Tibial artery (tissue), 4 donors: ENCODE measurements at regions not wholly inside any gene's neighbourhood (a gene's known extent, or its start where the extent isn't known, plus 50 kb on each side); places are given as distances from the start of the nearest gene placed in this dataset.
"Not testable (repeated sequence)": the region's sequence is repeated elsewhere in the genome, so short reads cannot be mapped to it uniquely, and the experiment has no call there.

Experiments
- DNase-seq, 2 donors: peaks; one replicate each; pipeline ENCODE4 v3.0.0-alpha.2; 2019
- H3K27ac ChIP-seq, 2 donors: fragments of 200-600 bp; sonication (generic) in 1 of 2; 1 replicate in 1 of 2; 2 replicates in 1 of 2; pipeline ENCODE4 v1.5.1; 2018 to 2019; ENCODE audit warnings: mild to moderate bottlenecking in 1 of 2
- H3K27me3 ChIP-seq, 2 donors: fragments of 200-600 bp; sonication (generic) in 1 of 2; one replicate each; pipeline versions ENCODE4 v1.5.1 to v1.6.0; 2016 to 2019
- H3K36me3 ChIP-seq, 3 donors: fragments of 200-600 bp; sonication (generic) in 2 of 3; one replicate each; pipeline ENCODE4 v1.5.1; 2016 to 2019; ENCODE audit warnings: mild to moderate bottlenecking in 2 of 3
- H3K4me1 ChIP-seq, 4 donors: fragments of 200-600 bp; sonication (generic) in 2 of 4; 1 replicate in 3 of 4; 2 replicates in 1 of 4; pipeline ENCODE4 v1.5.1; 2016 to 2019
- H3K4me3 ChIP-seq, 2 donors: fragments of 200-600 bp; sonication (generic) in 1 of 2; 1 replicate in 1 of 2; 2 replicates in 1 of 2; pipeline ENCODE4 v1.5.1; 2018 to 2019; ENCODE audit warnings: mild to moderate bottlenecking in 2 of 2
- H3K9me3 ChIP-seq, 3 donors: fragments of 200-600 bp; sonication (generic) in 1 of 3; one replicate each; pipeline ENCODE4 v1.5.1; 2016 to 2019
- CTCF ChIP-seq, 2 experiments: fragments of 200-600 bp in 1 of 2; fragments of 450-650 bp in 1 of 2; IDR thresholded peaks; one replicate each; pipeline ENCODE4 v1.5.1; 2017 to 2019; ENCODE audit warnings: antibody characterized with exemption in 2 of 2, mild to moderate bottlenecking in 1 of 2, moderate library complexity in 1 of 2
- intact Hi-C: fragments of 100-400 bp; cut with DNase I; formaldehyde crosslinking; loops from one replicate; pipeline ENCODE4 v1.15.0; 2023; ENCODE audit warnings: low total_unique reads

DNA sequence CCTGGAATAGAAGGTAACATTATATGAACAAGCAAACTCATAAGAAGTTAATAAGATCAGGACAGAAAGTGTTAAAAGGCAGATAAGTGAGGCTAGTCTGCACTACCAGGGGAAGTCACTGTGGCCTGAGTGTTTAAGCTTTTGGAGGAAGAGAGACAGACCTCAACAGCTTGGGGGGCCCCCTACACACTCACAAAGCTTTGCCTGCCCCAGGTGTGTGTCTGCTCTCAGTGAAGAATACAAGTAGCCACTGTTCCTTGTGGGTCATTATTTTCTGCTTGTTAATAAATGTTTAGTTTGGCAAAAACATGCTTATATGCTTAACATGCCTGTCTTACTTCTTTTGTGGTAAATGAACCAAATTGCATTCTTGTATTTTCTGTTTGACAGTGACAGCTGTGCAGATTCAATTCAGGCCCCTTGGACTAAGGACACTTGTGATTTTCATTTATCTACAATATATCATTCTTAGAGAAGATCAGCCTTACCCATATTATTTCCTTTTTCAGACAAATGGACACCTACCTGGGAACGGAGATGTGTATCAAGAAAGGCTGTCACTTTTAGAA lies 50.7 kb upstream of the C12orf71 start:
- intact Hi-C loops, result no loop called here
- Histone ChIP-seq H3K27ac (no peak overlapping the region), H3K4me1 (no peaks in the 10 kb centered on the region), H3K9me3 (no peaks in the 10 kb centered on the region), H3K36me3 (no peaks in the 10 kb centered on the region), H3K4me3 (no peak overlapping the region), H3K27me3 (no peaks in the 10 kb centered on the region)
- TF ChIP-seq CTCF (IDR thresholded peaks at IDR 0.05), result no peak
- no peak for DNase-seq

DNA sequence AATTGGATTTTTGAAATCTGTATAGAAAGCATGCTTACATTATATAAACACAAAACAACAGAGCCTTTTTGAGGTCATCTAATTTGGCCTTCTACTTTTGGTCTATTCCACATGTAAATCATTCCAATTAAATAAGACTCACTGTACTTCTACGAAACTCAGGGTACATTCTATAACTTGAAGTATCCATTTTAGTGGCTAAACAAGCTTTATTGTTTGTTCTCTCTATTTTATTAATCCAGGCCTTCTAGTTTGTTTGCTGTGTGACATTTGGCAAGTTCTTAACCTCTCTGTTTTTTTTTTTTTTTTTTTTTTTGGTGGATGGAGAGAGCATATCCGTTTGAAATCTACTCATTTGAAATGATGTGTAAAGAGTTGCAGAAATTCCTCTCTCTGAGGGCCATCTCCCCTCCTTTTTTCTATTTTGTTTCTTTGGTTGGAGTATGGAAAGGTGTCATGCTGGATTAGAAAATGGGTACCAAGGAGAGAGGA lies 58.1 kb upstream of the C12orf71 start:
- peaks cover 0 to 21% (median 2%) of the 10 kb centered on the region in 4 donors for H3K4me1 ChIP-seq
- DNase-seq, result no peak
- H3K9me3 ChIP-seq, result no peaks in the 10 kb centered on the region
- no peaks in the 10 kb centered on the region for H3K27me3 ChIP-seq
- H3K27ac ChIP-seq, result no peak overlapping the region
- H3K36me3 ChIP-seq, result no peaks in the 10 kb centered on the region
- no peak for TF ChIP-seq CTCF (IDR thresholded peaks at IDR 0.05)
- intact Hi-C loops, result no loop called here
- no peak overlapping the region for H3K4me3 ChIP-seq

- peaks cover 0 to 30% (median 2%) of the 10 kb centered on the region in 4 donors for H3K4me1 ChIP-seq
- peak overlapping the region; percentile 5 to 42 for H3K27ac ChIP-seq
- intact Hi-C loops, result no loop called here
- H3K4me3 ChIP-seq, result no peak overlapping the region
- no peaks in the 10 kb centered on the region for H3K9me3 ChIP-seq
- TF ChIP-seq CTCF (IDR thresholded peaks at IDR 0.05), result peak; percentile 78
- no peaks in the 10 kb centered on the region for H3K36me3 ChIP-seq
- no peaks in the 10 kb centered on the region for H3K27me3 ChIP-seq
- DNase-seq, result peak; percentile 68 to 78
These were observed 59.8 kb upstream of the C12orf71 start for GRCh38 chr12:27142101-27142721.

DNA sequence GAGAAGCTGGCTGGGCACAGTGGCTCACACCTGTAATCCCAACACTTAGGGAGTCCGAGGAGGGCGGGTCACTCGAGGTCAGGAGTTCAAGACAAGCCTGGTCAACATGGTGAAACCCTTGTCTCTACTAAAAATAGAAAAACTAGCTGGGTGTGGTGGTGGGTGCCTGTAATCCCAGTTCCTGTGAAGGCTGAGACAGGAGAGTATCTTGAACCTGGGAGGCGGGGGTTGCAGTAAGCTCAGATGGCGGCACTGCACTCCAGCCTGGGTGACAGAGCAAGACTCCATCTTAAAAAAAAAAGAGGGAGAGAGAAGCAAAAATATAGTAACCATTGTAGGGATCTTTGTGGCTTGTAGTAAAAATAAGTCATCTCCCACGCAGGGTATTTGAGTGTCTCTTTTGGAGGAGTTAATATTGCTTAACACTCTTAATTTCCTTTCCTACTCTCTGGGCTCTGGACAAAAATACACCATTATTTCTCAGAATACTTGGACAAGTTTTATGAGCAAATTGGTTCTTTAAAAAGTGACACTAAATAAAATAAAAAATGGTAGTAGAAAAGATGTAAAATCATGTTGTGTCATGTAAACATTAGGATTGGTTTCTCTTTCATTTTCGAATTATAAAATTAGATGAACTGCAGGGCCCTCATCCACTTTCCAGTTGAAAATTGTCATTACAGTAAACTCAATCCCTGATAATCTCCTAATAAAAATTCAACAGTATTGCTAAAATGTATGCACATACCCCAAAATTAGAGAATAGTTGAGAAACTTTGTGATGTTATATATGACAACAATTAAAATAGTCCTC lies 61.1 kb upstream of the C12orf71 start:
- no peaks in the 10 kb centered on the region for H3K27me3 ChIP-seq
- no peaks in the 10 kb centered on the region for H3K9me3 ChIP-seq
- H3K36me3 ChIP-seq, result no peaks in the 10 kb centered on the region
- peaks cover 0 to 30% (median 2%) of the 10 kb centered on the region in 4 donors for H3K4me1 ChIP-seq
- H3K4me3 ChIP-seq, result no peak overlapping the region
- TF ChIP-seq CTCF (IDR thresholded peaks at IDR 0.05), result no peak
- DNase-seq, result no peak
- intact Hi-C loops, result no loop called here
- H3K27ac ChIP-seq, result peak overlapping the region; percentile 3 to 37

GRCh38 chr12:27145725-27146124 lies 63.3 kb upstream of the C12orf71 start:
- H3K27ac ChIP-seq, DNase-seq, H3K27me3 ChIP-seq, H3K9me3 ChIP-seq, H3K4me3 ChIP-seq, intact Hi-C loops, H3K36me3 ChIP-seq: not testable (repeated sequence)
- H3K4me1 ChIP-seq, result peaks cover 0 to 30% (median 2%) of the 10 kb centered on the region in 4 donors

DNA sequence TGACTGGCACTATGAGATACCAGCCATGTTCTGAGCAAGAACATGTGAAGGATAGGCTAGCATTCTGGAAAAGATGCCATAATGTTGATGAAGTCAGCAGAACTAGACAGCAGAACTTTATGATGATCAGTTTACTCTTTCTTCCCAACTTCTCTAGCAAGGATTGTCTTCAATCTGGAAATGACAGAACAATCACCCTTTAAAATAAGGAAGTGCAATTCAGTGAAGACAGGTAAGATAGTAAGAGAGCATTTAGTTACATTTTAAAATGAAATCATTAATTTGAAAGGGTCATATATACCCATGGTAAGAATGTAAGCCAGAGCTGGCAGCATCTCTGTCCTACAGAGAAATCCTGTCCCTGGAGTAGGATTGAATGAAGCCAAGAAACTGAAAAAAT lies 66.0 kb upstream of the C12orf71 start:
- Histone ChIP-seq H3K27me3 (no peaks in the 10 kb centered on the region), H3K36me3 (no peaks in the 10 kb centered on the region), H3K27ac (no peak overlapping the region), H3K4me3 (no peak overlapping the region), H3K9me3 (no peaks in the 10 kb centered on the region), H3K4me1 (peaks cover 0 to 18% (median 0%) of the 10 kb centered on the region in 4 donors)
- no peak for TF ChIP-seq CTCF (IDR thresholded peaks at IDR 0.05)
- no peak for DNase-seq
- intact Hi-C loops, result no loop called here
